Fibroblast of gingiva (primary cell): ENCODE measurements at regions not wholly inside any gene's neighbourhood (a gene's known extent, or its start where the extent isn't known, plus 50 kb on each side); places are given as distances from the start of the nearest gene placed in this dataset.

Experiments
- DNase-seq: peaks from one replicate; pipeline ENCODE4 v3.0.0-alpha.2; 2011; ENCODE audit warnings: low read depth

- no peak for DNase-seq
Observed at GRCh38 chr1:90780981-90781380, 63.9 kb upstream of the BARHL2 start.

GRCh38 chr1:90779573-90779972, 62.5 kb upstream of the BARHL2 start:
- DNase-seq: no peak

- DNase-seq: no peak
Observed at GRCh38 chr1:90778486-90778885, 61.4 kb upstream of the BARHL2 start.

- no peak for DNase-seq
Observed at GRCh38 chr1:90773812-90774211, 56.7 kb upstream of the BARHL2 start.

GRCh38 chr1:90768826-90769225, 51.7 kb upstream of the BARHL2 start:
- DNase-seq: no peak

GRCh38 chr1:90768098-90768497, 51.0 kb upstream of the BARHL2 start:
- DNase-seq: no peak
